ENCODE measurements at regions not wholly inside any gene's neighbourhood (a gene's known extent, or its start where the extent isn't known, plus 50 kb on each side); places are given as distances from the start of the nearest gene placed in this dataset.

DNA sequence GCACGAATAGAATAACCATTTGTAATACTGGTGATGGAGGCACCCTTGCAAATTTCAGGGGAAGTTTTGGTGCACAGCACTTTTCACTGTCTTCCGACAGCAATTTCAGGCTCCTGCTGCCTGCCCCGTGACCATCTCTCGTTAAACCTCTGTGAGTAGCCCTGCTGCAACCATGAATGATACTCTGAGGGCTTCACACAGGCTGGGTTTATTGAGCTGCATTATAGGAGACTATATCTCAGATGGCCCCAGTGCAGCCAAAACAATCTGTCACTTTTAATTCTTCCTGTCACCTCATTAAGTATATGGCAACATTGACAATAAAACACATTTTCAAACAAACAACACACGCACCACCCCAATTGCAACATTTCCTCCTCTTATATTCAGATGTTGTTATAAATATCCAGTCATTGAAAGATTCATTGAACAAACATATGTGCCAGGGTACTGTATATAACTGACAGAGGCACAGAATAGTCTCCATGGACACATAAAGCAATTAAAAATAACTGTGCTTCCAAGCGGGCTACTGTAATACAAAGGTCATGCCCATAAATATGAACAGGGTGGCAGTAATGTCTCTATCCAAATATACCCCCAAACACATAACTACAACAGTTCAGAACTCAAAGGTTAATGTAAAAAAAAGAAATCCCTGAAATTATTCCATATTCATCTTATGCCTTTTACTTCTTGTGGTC is 477.0 kb downstream of the GBA3 start:
- TF ChIP-seq, protein P1, sequence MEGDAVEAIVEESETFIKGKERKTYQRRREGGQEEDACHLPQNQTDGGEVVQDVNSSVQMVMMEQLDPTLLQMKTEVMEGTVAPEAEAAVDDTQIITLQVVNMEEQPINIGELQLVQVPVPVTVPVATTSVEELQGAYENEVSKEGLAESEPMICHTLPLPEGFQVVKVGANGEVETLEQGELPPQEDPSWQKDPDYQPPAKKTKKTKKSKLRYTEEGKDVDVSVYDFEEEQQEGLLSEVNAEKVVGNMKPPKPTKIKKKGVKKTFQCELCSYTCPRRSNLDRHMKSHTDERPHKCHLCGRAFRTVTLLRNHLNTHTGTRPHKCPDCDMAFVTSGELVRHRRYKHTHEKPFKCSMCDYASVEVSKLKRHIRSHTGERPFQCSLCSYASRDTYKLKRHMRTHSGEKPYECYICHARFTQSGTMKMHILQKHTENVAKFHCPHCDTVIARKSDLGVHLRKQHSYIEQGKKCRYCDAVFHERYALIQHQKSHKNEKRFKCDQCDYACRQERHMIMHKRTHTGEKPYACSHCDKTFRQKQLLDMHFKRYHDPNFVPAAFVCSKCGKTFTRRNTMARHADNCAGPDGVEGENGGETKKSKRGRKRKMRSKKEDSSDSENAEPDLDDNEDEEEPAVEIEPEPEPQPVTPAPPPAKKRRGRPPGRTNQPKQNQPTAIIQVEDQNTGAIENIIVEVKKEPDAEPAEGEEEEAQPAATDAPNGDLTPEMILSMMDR (IDR thresholded peaks at IDR 0.05) = no peak
- TF ChIP-seq POLR2A (IDR thresholded peaks at IDR 0.05) (no peak), POLR2AphosphoS5 (IDR thresholded peaks at IDR 0.05) (no peak)
